CD8-positive, alpha-beta memory T cell (primary cell): ENCODE measurements at regions not wholly inside any gene's neighbourhood (a gene's known extent, or its start where the extent isn't known, plus 50 kb on each side); places are given as distances from the start of the nearest gene placed in this dataset.
"Not testable (repeated sequence)": the region's sequence is repeated elsewhere in the genome, so short reads cannot be mapped to it uniquely, and the experiment has no call there.

Experiments used
- CTCF ChIA-PET: fragments of 350-600 bp; sonication (Branson Sonifier 250); formaldehyde crosslinking; loops from one replicate; lab custom pipeline; 2021; ENCODE audit warnings: antibody characterized with exemption; lab: Charles Lee
- POLR2A ChIA-PET: fragments of 350-600 bp; sonication (Branson Sonifier 250); formaldehyde crosslinking; loops from one replicate; lab custom pipeline; 2021; ENCODE audit warnings: antibody characterized with exemption; lab: Charles Lee
- DNase-seq, 5 donors: peaks; one replicate each; pipeline versions ENCODE4 v3.0.0 to v3.0.0-alpha.2; 2020 to 2022; ENCODE audit warnings: mixed read lengths in 1 of 5
- H3K27ac ChIP-seq: one replicate; pipeline ENCODE4 v1.7.0; 2013; ENCODE audit warnings: low read depth, mild to moderate bottlenecking, low read length, moderate library complexity
- H3K27me3 ChIP-seq: 2 replicates; pipeline ENCODE4 v1.7.0; 2013; ENCODE audit warnings: low read length, mild to moderate bottlenecking; ENCODE audit not compliant: insufficient read depth, poor library complexity, severe bottlenecking
- H3K36me3 ChIP-seq: 2 replicates; pipeline ENCODE4 v1.7.0; 2013; ENCODE audit warnings: mild to moderate bottlenecking, low read length, moderate library complexity; ENCODE audit not compliant: insufficient read depth
- H3K4me1 ChIP-seq: 2 replicates; pipeline ENCODE4 v1.7.0; 2013; ENCODE audit warnings: mild to moderate bottlenecking, low read length, moderate library complexity; ENCODE audit not compliant: insufficient read depth
- H3K4me3 ChIP-seq: 2 replicates; pipeline ENCODE4 v1.7.0; 2013; ENCODE audit warnings: mild to moderate bottlenecking, low read length
- H3K9me3 ChIP-seq: 2 replicates; pipeline ENCODE4 v1.7.0; 2013; ENCODE audit warnings: mild to moderate bottlenecking, low read length
- H3K27ac Mint-ChIP-seq, 8 donors: one replicate each; pipeline ENCODE4 v1.8.0; 2020 to 2021; ENCODE audit warnings: mixed read lengths in 8 of 8, mild to moderate bottlenecking in 6 of 8, inconsistent platforms in 3 of 8, moderate library complexity in 3 of 8
- H3K27me3 Mint-ChIP-seq, 2 donors: one replicate each; pipeline ENCODE4 v1.8.0; 2020 to 2021; ENCODE audit warnings: mixed read lengths in 2 of 2, mild to moderate bottlenecking in 1 of 2, moderate library complexity in 1 of 2
- H3K36me3 Mint-ChIP-seq, 3 donors: one replicate each; pipeline ENCODE4 v1.8.0; 2020 to 2021; ENCODE audit warnings: mixed read lengths in 3 of 3, inconsistent platforms in 1 of 3, mild to moderate bottlenecking in 1 of 3
- H3K4me1 Mint-ChIP-seq, 3 donors: one replicate each; pipeline ENCODE4 v1.8.0; 2020 to 2021; ENCODE audit warnings: mixed read lengths in 3 of 3, inconsistent platforms in 1 of 3, mild to moderate bottlenecking in 1 of 3
- H3K4me3 Mint-ChIP-seq, 7 donors: one replicate each; pipeline ENCODE4 v1.8.0; 2020 to 2021; ENCODE audit warnings: mixed read lengths in 7 of 7, mild to moderate bottlenecking in 6 of 7, moderate library complexity in 4 of 7, inconsistent platforms in 2 of 7
- H3K9me3 Mint-ChIP-seq, 5 donors: one replicate each; pipeline ENCODE4 v1.8.0; 2020 to 2022; ENCODE audit warnings: mixed read lengths in 5 of 5, mild to moderate bottlenecking in 3 of 5, moderate library complexity in 2 of 5, inconsistent platforms in 1 of 5

GRCh38 chr7:37571806-37572205, 111.8 kb upstream of the GPR141 start:
- DNase-seq, result no peak
- no peaks in the 10 kb centered on the region for H3K9me3 ChIP-seq
- ChIA-PET CTCF (no interaction called here), POLR2A (no interaction called here)
- Mint-ChIP-seq H3K9me3 (peaks cover 0 to 2% (median 0%) of the 10 kb centered on the region in 5 donors), H3K27ac (no peak overlapping the region), H3K4me1 (no peaks in the 10 kb centered on the region), H3K4me3 (no peak overlapping the region), H3K27me3 (peaks cover 23 to 47% of the 10 kb centered on the region in 2 donors), H3K36me3 (no peaks in the 10 kb centered on the region)
- H3K27me3 ChIP-seq, result peaks cover 7% of the 10 kb centered on the region
- H3K4me1 ChIP-seq, result no peaks in the 10 kb centered on the region
- H3K4me3 ChIP-seq, result no peak overlapping the region
- no peaks in the 10 kb centered on the region for H3K36me3 ChIP-seq
- no peak overlapping the region for H3K27ac ChIP-seq

GRCh38 chr7:37577412-37577811, 106.2 kb upstream of the GPR141 start:
- Histone ChIP-seq H3K27me3 (no peaks in the 10 kb centered on the region), H3K9me3 (no peaks in the 10 kb centered on the region), H3K36me3 (no peaks in the 10 kb centered on the region), H3K4me1 (no peaks in the 10 kb centered on the region), H3K4me3 (no peak overlapping the region), H3K27ac (no peak overlapping the region)
- H3K4me1 Mint-ChIP-seq, result no peaks in the 10 kb centered on the region
- no peak for DNase-seq
- no peaks in the 10 kb centered on the region for H3K9me3 Mint-ChIP-seq
- H3K27ac Mint-ChIP-seq, result no peak overlapping the region
- ChIA-PET CTCF (no interaction called here), POLR2A (no interaction called here)
- no peaks in the 10 kb centered on the region for H3K36me3 Mint-ChIP-seq
- H3K4me3 Mint-ChIP-seq, result no peak overlapping the region
- H3K27me3 Mint-ChIP-seq, result peaks cover 0 to 26% of the 10 kb centered on the region in 2 donors

- Mint-ChIP-seq H3K36me3 (no peaks in the 10 kb centered on the region), H3K27ac (no peak overlapping the region), H3K4me1 (no peaks in the 10 kb centered on the region), H3K27me3 (peaks cover 0 to 22% of the 10 kb centered on the region in 2 donors), H3K9me3 (no peaks in the 10 kb centered on the region), H3K4me3 (no peak overlapping the region)
- H3K4me3 ChIP-seq, result no peak overlapping the region
- DNase-seq, result no peak
- H3K4me1 ChIP-seq, result no peaks in the 10 kb centered on the region
- no peaks in the 10 kb centered on the region for H3K36me3 ChIP-seq
- H3K27ac ChIP-seq, result no peak overlapping the region
- H3K9me3 ChIP-seq, result no peaks in the 10 kb centered on the region
- ChIA-PET POLR2A (no interaction called here), CTCF (no interaction called here)
- no peaks in the 10 kb centered on the region for H3K27me3 ChIP-seq
Measured at GRCh38 chr7:37577901-37578300, 105.7 kb upstream of the GPR141 start.

- Histone ChIP-seq H3K4me1 (no peaks in the 10 kb centered on the region), H3K27me3 (no peaks in the 10 kb centered on the region), H3K27ac (no peak overlapping the region), H3K36me3 (no peaks in the 10 kb centered on the region), H3K4me3 (no peak overlapping the region), H3K9me3 (no peaks in the 10 kb centered on the region)
- CTCF ChIA-PET, result no interaction called here
- H3K27ac Mint-ChIP-seq, result no peak overlapping the region
- H3K36me3 Mint-ChIP-seq, result no peaks in the 10 kb centered on the region
- H3K9me3 Mint-ChIP-seq, result no peaks in the 10 kb centered on the region
- H3K4me3 Mint-ChIP-seq, result no peak overlapping the region
- no peak for DNase-seq
- POLR2A ChIA-PET, result no interaction called here
- no peaks in the 10 kb centered on the region for H3K4me1 Mint-ChIP-seq
- H3K27me3 Mint-ChIP-seq, result peaks cover 0 to 23% of the 10 kb centered on the region in 2 donors
Measured at GRCh38 chr7:37578350-37578749, 105.2 kb upstream of the GPR141 start.

- H3K4me1 ChIP-seq, result no peaks in the 10 kb centered on the region
- no peak overlapping the region for H3K27ac ChIP-seq
- CTCF ChIA-PET, result no interaction called here
- H3K27ac Mint-ChIP-seq, result no peak overlapping the region
- H3K9me3 ChIP-seq, result no peaks in the 10 kb centered on the region
- H3K4me1 Mint-ChIP-seq, result no peaks in the 10 kb centered on the region
- peaks cover 0 to 29% of the 10 kb centered on the region in 2 donors for H3K27me3 Mint-ChIP-seq
- POLR2A ChIA-PET, result no interaction called here
- H3K36me3 Mint-ChIP-seq, result no peaks in the 10 kb centered on the region
- no peak overlapping the region for H3K4me3 Mint-ChIP-seq
- DNase-seq, result no peak
- no peak overlapping the region for H3K4me3 ChIP-seq
- H3K36me3 ChIP-seq, result no peaks in the 10 kb centered on the region
- H3K9me3 Mint-ChIP-seq, result no peaks in the 10 kb centered on the region
- no peaks in the 10 kb centered on the region for H3K27me3 ChIP-seq
Measured at GRCh38 chr7:37580376-37580775, 103.2 kb upstream of the GPR141 start.

- H3K27me3 ChIP-seq, H3K36me3 ChIP-seq, H3K9me3 Mint-ChIP-seq, DNase-seq, H3K27ac ChIP-seq, H3K9me3 ChIP-seq, CTCF ChIA-PET, H3K4me1 ChIP-seq, H3K36me3 Mint-ChIP-seq, H3K27ac Mint-ChIP-seq, H3K4me1 Mint-ChIP-seq, POLR2A ChIA-PET, H3K4me3 Mint-ChIP-seq, H3K4me3 ChIP-seq: not testable (repeated sequence)
- peaks cover 18 to 61% of the 10 kb centered on the region in 2 donors for H3K27me3 Mint-ChIP-seq
Measured at GRCh38 chr7:37584651-37585463, 98.7 kb upstream of the GPR141 start.

- Mint-ChIP-seq H3K9me3 (peaks cover 0 to 5% (median 2%) of the 10 kb centered on the region in 5 donors), H3K27ac (no peak overlapping the region), H3K36me3 (no peaks in the 10 kb centered on the region), H3K4me1 (no peaks in the 10 kb centered on the region), H3K4me3 (no peak overlapping the region), H3K27me3 (peaks cover 26 to 40% of the 10 kb centered on the region in 2 donors)
- CTCF ChIA-PET, result no interaction called here
- no peak overlapping the region for H3K27ac ChIP-seq
- no peaks in the 10 kb centered on the region for H3K36me3 ChIP-seq
- no peaks in the 10 kb centered on the region for H3K9me3 ChIP-seq
- H3K4me3 ChIP-seq, result no peak overlapping the region
- POLR2A ChIA-PET, result no interaction called here
- DNase-seq, result no peak
- H3K4me1 ChIP-seq, result no peaks in the 10 kb centered on the region
- H3K27me3 ChIP-seq, result no peaks in the 10 kb centered on the region
Measured at GRCh38 chr7:37590824-37591223, 92.7 kb upstream of the GPR141 start.

- no peaks in the 10 kb centered on the region for H3K4me1 Mint-ChIP-seq
- no peak overlapping the region for H3K27ac ChIP-seq
- no peak overlapping the region for H3K27ac Mint-ChIP-seq
- peaks cover 24 to 33% of the 10 kb centered on the region in 2 donors for H3K27me3 Mint-ChIP-seq
- no peaks in the 10 kb centered on the region for H3K4me1 ChIP-seq
- CTCF ChIA-PET, result no interaction called here
- H3K36me3 Mint-ChIP-seq, result no peaks in the 10 kb centered on the region
- peaks cover 0 to 9% (median 5%) of the 10 kb centered on the region in 5 donors for H3K9me3 Mint-ChIP-seq
- DNase-seq, result no peak
- no peaks in the 10 kb centered on the region for H3K36me3 ChIP-seq
- H3K27me3 ChIP-seq, result no peaks in the 10 kb centered on the region
- H3K4me3 Mint-ChIP-seq, result no peak overlapping the region
- no peaks in the 10 kb centered on the region for H3K9me3 ChIP-seq
- no peak overlapping the region for H3K4me3 ChIP-seq
- POLR2A ChIA-PET, result no interaction called here
Measured at GRCh38 chr7:37592366-37592765, 91.2 kb upstream of the GPR141 start.
